ENCODE measurements at regions not wholly inside any gene's neighbourhood (a gene's known extent, or its start where the extent isn't known, plus 50 kb on each side); places are given as distances from the start of the nearest gene placed in this dataset.

DNA sequence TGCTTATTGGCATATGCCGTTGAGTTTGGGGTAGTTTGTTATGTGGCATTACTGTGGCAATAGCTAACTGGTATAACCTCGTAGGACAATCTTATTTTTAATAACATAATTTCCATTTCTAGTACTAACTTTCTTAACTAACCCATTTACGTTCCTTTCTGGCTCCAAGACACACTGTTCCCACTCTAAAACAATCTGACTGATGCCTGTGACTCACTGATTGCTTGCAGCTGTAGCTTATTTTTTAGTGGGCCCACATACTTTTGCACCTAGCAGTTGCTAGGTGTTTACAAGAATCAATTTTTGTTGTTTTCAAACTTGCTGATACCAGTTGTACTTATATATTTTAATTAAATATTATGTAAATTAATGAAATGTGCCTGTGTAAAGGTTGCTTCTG lies 52.2 kb downstream of the FAT3 start:
- DNase-seq (ENCODE audit: low spot score): no peak

DNA sequence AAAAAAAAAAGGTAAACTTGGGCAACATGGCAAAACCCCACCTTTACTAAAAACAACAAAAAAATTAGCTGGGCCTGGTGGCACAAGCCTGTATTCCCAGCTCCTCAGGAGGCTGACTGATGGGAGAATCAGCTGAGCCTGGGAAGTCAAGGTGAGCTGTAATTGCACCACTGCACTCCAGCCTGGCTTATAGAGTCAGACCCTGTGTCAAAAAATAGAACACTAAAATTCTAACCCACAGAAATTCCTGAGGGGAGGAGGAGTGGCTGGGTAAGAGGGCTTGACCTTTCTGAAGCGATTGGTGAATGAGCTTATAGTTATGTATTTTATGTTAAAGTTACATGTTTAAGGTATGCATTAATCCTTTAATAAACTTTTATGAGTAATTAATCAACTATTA lies 53.3 kb downstream of the FAT3 start:
- no peak for DNase-seq (ENCODE audit: low spot score)

DNA sequence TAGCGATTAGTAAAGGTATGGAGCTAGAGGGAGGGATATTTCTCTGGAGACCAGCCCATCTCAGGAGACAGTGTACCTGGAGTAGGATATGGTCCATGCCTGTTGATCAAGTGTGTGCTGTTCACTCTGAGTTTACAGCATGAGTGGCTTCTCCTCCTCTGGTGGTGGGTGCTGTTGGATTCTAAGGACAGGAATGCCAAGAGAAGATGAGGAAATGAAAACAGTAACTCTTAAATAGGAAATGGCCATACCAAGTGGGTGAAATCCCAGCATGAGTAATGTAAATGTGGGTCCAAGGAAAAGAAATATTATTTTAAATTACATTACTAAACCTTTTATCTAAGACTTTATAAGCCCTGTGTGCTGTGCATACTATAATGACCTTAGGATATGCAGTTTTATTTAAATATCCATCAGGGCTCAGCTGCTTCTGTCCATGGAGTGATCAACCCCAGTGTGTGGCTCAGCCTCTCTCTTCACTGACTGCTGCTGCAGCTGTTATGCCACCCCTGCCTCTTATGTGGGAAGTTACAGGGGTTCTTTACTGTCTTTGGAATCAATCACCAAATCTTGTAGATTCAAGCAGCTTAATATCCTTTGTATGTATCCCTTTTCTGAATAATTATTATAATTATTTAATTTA lies 54.3 kb downstream of the FAT3 start:
- no peak for DNase-seq (ENCODE audit: low spot score)

DNA sequence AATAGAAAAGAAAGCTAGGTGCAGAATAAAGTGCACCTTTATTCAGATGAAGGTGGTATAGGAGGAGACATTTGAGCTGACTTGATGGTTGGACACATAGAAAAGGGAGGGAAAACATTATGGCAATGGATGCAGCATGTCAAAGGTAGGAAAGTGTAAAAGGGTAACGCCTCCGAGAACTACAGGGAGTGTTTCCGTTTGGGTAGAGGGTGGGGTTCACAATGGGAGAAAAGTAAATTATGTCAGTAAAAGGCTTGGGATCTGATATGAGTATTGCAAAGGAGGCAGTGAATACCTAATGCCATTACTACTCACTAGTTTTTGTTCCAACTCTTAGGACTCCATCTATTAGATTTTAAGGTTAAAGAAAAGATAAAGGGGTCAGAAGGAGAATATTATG lies 59.5 kb downstream of the FAT3 start:
- no peak for DNase-seq (ENCODE audit: low spot score)

DNA sequence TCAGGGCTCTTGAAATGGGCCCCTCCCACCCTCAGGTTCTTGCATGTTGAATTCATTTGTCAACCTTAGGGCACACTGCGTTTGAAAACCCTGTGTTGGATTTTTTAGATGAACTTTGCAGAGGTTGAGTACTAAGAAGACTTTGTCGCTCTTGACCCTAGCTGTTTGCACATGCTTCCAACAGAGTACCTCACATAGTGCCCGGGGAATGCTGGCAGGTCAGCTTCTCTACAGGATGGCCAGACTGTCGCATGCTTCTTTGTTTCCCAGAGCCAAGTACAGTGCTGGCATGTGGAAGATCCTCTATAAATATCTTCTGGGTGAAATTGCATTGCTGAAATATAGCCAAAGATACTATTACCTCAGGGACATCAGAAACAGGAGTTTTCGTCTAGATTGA lies 59.9 kb downstream of the FAT3 start:
- DNase-seq (ENCODE audit: low spot score): no peak

DNA sequence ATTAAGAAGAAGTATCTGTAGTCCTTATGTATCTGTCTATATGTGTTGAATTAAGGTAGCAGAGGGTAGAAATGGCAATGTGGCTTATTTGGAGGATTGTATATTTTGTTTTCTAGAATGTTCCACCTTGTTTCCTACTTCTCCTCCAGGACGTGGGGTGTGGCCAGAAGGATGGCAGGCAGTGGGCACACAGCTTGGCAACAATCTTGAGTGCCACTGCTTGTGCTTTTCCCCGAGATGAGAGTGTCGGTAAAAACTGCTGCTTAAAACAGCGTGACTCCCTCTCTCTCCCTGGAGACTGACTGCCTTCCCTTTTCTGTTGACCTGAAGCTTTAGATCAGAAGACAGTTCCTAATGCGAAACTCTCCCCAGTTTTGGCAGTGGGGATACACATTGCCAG lies 61.2 kb downstream of the FAT3 start:
- no peak for DNase-seq (ENCODE audit: low spot score)

DNA sequence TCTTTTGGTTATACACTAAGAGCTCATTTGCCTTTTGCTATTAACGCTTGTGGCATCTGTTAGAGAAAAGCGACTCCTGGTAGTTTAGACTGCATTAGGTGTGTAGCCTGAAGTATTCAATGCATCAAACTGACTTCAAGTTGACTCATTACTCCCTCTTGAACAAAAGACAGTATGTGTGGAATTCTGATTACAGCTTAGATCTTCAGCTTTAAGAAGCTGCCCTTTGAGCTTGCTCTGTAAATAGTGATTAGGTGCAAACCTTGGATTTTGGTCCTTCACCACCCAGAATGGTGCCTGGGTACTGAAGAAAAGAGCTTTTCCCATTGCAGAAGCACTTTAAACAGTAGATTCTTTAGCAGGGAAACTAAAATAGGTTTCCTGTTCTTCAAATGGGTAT lies 62.1 kb downstream of the FAT3 start:
- DNase-seq (ENCODE audit: low spot score): no peak

DNA sequence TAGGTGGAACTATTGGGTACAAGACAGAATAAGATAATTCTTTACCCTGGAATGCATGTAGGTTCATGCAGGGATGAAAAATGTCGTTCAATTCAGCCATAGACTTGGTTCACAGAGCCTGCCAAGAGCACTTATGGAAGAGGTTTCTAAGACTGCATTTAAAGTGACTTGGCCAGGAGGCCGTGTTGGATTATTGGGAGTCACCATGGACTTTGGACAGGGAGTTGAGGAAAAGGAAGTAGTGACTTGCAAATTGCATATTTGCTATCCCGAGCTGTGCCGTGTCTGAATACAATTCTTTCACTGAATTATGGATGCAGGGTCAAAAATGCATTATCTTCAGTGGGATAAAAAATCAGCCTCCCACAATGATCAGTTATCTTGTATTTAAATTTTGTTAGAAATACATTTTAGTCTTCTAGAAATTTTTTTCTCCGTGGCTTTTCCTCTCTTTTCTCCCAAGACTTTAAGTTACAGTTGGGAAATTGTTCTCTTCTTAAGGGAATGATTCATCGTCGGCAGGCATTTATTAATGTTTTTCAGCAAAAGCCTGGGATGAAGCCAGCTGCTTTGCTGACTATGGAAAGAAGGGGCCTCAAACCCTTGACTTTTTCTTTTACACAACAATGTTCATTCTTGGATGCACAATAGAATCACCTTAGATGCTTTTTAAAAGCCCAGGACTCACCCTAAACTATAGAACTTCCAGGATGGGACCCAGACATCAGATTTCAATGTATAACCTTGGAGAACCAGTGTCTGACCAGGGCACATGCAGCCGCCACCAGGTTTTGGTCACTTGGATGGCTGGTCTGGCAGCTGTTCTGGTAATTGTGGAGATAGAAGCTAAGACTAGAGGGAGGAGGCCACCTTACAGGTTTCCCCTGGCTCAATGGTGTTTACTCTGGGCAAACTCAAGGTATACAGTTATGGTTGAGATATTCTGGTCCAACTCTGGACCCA lies 70.8 kb downstream of the FAT3 start:
- DNase-seq (ENCODE audit: low spot score): no peak

DNA sequence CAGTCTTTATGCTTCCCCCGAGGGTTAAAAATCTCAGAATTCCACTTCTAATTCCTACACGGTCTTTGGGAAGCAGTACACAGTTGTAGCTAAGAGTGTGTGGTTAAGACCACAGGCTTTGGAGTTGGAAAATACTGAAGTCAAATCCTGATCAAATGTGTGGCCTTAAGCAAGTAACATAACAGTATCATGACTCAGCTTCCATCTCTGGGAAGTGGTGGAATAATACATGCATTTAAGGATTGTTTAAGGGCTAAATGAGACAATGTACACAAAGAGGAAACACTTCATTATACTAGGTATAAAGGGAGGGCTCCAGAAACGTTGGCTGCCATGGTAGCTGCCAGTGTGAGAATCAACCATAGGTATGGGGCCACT lies 71.5 kb downstream of the FAT3 start:
- DNase-seq (ENCODE audit: low spot score): no peak

DNA sequence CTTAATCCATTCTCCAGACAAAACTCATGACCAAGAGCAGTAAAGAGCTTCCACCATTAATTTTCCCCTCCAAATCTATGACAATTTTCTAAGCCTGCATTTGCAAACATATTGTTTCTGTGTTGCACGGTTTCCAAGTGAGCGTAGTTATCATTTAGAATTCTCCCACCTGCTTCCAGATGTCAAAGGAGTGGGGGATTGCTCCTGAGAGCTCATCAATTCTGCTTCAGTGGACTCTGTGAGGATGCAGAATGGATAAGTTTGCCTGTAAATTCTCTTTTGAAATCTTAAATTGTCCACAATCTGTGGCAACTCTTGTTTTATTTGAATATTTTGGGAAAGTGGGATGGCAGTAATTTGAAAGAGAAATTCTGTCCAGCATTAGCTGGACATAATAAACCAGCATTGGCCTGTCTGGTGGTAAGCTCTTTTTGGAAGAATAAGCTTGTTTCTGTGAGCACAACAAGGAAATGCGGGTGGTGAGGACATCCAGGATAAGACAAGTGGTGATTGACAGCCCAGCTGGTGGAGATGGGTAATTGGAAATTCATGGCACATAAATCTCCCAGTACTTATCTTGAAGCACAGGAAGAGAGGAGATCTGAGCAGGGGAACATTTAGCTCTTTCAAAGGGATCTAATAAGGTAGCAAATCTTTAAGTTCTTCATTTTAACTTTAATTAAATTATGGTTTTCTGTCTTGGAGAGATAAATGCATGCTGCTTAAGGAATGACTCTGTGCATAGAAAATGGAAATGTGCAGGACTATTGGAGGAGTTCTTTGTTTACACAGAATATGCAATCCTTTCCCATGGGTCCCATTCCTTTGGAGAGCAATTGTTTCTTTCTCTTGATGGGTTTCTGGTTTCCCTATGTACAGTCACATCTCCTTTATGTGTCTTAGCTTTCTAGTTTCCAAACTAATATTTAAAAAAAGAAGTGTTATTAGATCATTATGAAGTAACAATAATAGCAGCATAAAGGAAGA lies 73.2 kb downstream of the FAT3 start:
- DNase-seq (ENCODE audit: low spot score): no peak

DNA sequence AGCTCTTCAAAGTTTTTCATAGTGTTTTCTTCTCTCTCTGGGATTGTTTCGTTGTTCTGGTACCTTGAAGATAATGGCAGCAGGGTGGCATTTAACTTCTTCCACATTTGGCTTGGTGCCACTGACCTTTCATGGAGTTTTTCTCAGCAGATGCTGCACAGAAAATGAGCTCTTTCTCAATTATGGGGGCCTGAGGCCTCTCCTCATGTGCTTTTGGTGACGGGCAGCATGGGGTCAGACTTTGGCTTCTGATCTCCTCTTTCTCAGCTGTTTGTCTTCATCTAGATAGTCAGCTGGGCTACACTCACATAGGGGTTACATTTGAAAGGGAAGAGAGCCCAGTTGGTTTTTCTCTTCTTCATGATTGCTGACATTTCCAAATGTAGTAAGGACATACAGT lies 76.3 kb downstream of the FAT3 start:
- no peak for DNase-seq (ENCODE audit: low spot score)

DNA sequence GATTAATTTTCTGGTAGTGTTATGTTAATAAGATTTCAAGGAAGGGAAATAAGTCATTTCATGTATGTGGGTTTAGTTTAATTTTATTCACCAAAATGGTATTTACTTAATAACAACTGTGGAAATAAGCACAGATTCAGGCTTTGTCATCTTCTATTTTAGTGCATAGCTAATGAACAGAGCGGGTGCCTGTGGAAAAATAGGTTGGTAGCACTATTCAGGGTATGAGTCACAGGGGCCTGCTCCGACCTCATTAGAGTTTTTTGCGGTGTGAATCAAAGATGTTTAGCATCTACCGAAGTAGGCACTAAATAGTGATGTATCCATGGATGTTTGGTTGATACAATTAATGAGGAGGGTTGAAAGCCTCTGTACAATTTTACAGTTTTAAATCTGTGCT lies 78.2 kb downstream of the FAT3 start:
- no peak for DNase-seq (ENCODE audit: low spot score)

DNA sequence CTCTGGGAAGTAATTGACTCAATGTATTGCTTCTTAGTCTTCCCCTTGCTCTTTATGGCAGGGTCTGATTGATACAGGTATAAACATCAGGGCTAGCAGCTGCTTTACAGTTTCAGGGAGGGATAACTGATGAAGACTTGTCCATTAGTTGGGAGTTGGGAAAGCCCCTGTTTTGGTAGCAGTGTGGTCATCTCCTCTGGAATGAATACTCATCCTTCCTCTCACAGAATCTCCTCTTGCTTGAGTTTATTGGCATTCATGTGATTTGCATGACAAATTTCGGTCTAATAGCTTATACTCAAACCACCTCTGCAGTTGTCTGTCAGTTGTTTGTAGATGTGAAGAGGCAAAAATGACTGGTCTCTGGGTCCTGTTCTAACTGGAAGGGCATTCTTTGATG lies 79.7 kb downstream of the FAT3 start:
- DNase-seq (ENCODE audit: low spot score): no peak

DNA sequence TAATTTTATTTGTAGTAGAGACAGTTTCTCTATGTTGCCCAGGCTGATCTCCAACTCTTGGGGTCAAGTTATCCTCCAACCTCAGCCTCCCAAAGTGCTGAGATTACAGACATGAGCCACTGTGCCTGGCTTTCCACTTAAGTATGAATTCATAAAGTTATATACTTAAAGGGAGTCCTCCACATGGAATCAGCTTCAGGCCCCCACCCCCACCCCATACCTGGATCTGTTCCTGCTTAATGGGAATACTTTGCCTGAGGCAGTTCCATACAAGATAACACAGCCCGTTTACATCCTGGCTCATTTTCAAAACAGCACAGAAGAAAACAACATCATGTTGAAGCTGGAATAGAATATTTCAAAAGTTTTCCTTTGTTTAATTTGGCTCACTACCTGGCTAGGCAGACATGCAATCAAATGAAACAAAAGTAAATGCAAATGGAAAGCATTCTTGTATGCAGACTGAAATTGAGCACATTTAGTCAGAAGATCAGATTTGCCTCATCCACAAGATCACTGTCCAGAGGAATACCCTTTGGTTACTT lies 82.4 kb downstream of the FAT3 start:
- DNase-seq (ENCODE audit: low spot score): no peak

DNA sequence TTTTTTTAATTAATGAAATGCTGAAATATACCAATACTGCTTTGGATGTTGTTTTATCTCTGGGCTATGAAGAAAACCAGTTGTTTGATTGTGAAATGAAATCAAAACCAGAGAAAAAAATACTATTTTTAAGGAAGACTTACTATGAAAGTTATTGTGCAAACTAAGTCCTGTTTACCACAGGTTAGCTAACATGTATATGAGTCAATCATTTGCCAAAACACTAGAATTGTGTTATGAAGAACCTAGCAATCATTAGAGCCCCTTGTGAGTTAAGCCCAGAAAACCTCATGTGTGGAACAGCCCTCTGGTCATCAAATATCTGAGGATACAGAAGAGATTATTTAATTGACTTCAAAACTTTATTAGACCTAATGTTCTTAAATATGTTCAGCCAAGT lies 83.7 kb downstream of the FAT3 start:
- no peak for DNase-seq (ENCODE audit: low spot score)

DNA sequence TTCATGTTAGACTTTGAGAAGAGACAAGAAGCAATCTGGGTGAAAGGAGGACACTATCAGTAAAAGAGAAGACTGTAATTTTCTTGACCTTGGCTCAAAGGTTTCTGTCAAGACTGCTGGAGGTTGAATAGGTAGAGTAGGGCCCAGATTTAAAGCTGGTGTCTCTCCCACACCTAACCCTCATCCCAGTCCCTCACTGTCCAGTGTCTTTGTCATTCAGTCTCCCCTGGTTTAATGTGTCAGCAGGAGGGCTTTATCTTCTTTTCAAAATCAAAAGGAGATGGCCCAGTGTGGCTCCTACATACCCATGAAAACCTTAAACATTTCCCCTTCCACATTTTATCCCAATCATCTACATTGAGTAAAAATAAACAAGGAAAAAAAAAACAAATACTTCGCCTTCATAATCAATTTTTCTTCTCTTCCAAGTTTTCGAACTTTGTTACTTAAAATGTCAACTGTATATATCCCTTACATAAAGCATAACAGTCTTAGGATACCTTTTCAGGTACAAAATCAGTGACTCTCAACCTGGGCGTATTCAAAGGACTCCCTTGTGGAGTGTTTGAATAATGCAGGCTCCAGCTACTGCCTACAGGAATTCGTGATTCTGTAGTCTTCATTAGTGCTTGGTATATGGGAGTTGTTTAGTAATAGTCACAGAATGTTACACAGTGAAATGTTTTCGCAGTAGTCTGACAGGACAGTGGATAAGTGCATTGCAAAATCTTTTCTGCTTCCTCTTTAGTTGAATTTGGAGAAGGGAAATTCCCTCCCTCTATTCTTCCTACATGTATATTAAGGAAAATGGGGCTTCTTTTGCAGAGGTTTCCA lies 87.2 kb downstream of the FAT3 start:
- no peak for DNase-seq (ENCODE audit: low spot score)

DNA sequence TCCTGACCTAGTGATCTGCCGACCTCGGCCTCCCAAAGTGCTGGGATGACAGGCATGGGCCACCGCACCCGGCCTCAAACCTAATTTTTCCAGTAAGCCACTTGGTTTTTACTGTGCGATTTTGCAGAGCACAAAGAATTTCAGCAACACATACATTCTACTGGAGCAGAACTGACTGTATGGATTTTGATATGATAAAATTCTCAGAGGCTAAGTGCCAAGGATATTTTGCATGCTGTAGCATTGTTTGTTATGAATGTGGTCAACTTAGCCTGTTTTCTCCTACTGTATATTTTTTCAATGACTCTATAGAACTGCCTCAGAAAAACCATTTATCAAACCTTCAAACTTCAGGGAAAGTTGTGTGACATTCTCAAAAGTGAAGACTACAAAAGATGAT lies 89.2 kb downstream of the FAT3 start:
- no peak for DNase-seq (ENCODE audit: low spot score)

DNA sequence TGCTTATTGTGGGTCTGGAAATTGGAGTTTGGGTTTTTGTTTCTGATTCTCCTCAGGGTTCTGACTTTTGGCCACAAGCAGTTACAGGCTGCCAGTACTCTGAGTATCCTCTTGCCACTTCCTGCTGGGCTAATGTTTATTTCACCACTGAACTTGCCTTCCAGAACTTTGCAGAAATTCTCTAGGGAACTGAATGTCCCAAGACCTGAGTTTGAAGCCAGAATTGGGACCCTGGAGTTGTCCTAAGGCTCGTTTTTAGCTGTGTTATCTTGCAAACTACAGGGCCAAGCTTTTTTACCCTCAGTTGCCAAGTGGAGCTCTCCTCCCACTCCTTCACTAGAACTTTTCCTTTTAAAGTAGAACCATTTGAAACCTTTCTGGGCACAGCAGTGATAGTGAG lies 89.9 kb downstream of the FAT3 start:
- no peak for DNase-seq (ENCODE audit: low spot score)

DNA sequence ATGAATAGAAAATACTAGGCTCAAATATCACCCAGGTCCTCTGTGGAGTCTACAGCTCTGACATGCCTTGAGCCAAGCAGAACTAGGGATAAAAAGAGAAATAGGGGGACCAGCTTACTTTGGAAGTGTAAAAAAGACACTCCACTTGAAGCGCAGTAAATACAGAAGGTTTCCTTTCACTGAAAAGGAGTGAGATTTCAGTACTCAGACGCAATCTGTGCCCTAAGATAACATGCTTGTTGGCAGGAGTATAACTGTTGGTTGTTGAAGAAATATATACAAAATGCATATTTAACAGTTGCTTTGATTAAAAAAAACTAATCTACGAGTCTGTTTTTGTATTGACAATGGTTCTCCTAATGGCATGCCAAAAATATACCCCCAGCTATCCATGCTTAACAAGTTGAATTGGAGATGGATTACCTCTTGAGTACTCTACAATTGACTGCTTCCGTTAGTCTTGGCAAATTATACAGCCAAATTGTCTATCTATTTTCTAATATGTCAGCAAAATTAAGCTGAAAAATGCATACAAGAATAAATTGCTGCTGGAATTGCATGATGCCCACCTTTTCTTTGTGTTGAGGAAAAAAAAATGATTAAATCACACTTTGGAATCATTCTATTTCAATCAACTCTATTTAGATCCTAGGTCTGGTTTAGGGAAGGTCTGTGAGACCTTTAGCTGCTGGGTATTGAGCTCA lies 91.6 kb downstream of the FAT3 start:
- DNase-seq (ENCODE audit: low spot score): no peak

DNA sequence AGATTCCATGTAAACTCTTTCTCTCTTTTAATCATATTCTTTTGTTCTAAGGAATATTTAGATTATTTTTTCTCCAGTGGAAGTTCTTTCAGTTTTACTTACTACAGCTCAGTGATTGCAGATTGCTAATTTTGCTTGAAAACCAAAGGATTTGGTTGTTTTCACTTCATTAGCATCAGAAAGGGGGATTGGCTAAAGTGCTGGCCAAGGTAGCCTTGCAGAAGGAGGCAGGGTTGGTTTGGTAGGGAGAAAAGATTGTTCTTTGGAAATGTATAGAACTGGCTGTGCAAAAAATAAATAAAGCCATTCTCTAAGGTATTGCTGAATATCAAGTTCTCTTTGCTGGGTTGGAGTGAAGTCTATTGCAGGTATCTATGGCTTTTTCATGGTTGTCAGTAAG lies 92.6 kb downstream of the FAT3 start:
- DNase-seq (ENCODE audit: low spot score): no peak

DNA sequence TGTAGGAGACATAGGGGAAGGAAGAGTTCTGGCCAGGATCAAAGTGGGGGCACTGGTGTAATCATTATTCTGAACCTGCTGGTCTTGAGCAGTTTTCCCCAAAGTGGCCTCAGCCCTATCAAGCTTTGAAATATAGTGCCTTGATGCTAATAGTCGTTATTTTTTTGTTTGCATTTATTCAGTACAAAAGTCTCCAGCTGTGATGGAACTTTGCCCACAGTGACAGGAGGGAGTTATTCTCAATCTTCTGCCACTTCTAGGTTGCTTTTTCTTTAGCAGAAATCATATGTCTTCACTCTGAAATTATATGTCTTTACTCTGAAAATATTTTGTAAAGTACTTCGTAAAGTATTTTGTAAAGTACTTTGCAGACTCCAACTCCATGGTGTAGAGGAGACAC lies 93.1 kb downstream of the FAT3 start:
- no peak for DNase-seq (ENCODE audit: low spot score)
